ENCODE measurements at regions not wholly inside any gene's neighbourhood (a gene's known extent, or its start where the extent isn't known, plus 50 kb on each side); places are given as distances from the start of the nearest gene placed in this dataset.

GRCh38 chr7:32169228-32169627 is 99.0 kb upstream of the PDE1C start:
- DNase-seq (ENCODE audit: extremely low spot score, unreplicated experiment), result no peak
- H3K27ac Mint-ChIP-seq (ENCODE audit: unreplicated experiment), result no peak overlapping the region
- H3K9me3 Mint-ChIP-seq (ENCODE audit: unreplicated experiment), result no peaks in the 10 kb centered on the region
- no peak for TF ChIP-seq CTCF (IDR thresholded peaks at IDR 0.05)
- H3K4me1 Mint-ChIP-seq (ENCODE audit: unreplicated experiment), result peaks cover 17% of the 10 kb centered on the region
- no peaks in the 10 kb centered on the region for H3K27me3 Mint-ChIP-seq (ENCODE audit: unreplicated experiment)
- no peak overlapping the region for H3K4me3 Mint-ChIP-seq (ENCODE audit: unreplicated experiment)
- H3K36me3 Mint-ChIP-seq (ENCODE audit: unreplicated experiment), result no peaks in the 10 kb centered on the region

GRCh38 chr7:32167815-32168214 is 97.6 kb upstream of the PDE1C start:
- DNase-seq (ENCODE audit: extremely low spot score, unreplicated experiment), result no peak
- Mint-ChIP-seq H3K36me3 (ENCODE audit: unreplicated experiment) (no peaks in the 10 kb centered on the region), H3K9me3 (ENCODE audit: unreplicated experiment) (no peaks in the 10 kb centered on the region), H3K4me3 (ENCODE audit: unreplicated experiment) (no peak overlapping the region), H3K27me3 (ENCODE audit: unreplicated experiment) (no peaks in the 10 kb centered on the region), H3K4me1 (ENCODE audit: unreplicated experiment) (peaks cover 26% of the 10 kb centered on the region), H3K27ac (ENCODE audit: unreplicated experiment) (no peak overlapping the region)
- TF ChIP-seq CTCF (IDR thresholded peaks at IDR 0.05), result no peak

GRCh38 chr7:32167256-32167655 is 97.0 kb upstream of the PDE1C start:
- no peaks in the 10 kb centered on the region for H3K9me3 Mint-ChIP-seq (ENCODE audit: unreplicated experiment)
- H3K27ac Mint-ChIP-seq (ENCODE audit: unreplicated experiment), result no peak overlapping the region
- no peak for DNase-seq (ENCODE audit: extremely low spot score, unreplicated experiment)
- H3K4me1 Mint-ChIP-seq (ENCODE audit: unreplicated experiment), result peaks cover 31% of the 10 kb centered on the region
- no peak for TF ChIP-seq CTCF (IDR thresholded peaks at IDR 0.05)
- no peaks in the 10 kb centered on the region for H3K36me3 Mint-ChIP-seq (ENCODE audit: unreplicated experiment)
- no peaks in the 10 kb centered on the region for H3K27me3 Mint-ChIP-seq (ENCODE audit: unreplicated experiment)
- no peak overlapping the region for H3K4me3 Mint-ChIP-seq (ENCODE audit: unreplicated experiment)

GRCh38 chr7:32164341-32164996 is 94.3 kb upstream of the PDE1C start:
- H3K4me3 Mint-ChIP-seq (ENCODE audit: unreplicated experiment), result no peak overlapping the region
- H3K36me3 Mint-ChIP-seq (ENCODE audit: unreplicated experiment), result no peaks in the 10 kb centered on the region
- H3K27me3 Mint-ChIP-seq (ENCODE audit: unreplicated experiment), result no peaks in the 10 kb centered on the region
- TF ChIP-seq CTCF (IDR thresholded peaks at IDR 0.05), result peak; percentile 67
- H3K9me3 Mint-ChIP-seq (ENCODE audit: unreplicated experiment), result no peaks in the 10 kb centered on the region
- peak overlapping the region; percentile 78 for H3K27ac Mint-ChIP-seq (ENCODE audit: unreplicated experiment)
- no peak for DNase-seq (ENCODE audit: extremely low spot score, unreplicated experiment)
- H3K4me1 Mint-ChIP-seq (ENCODE audit: unreplicated experiment), result peaks cover 51% of the 10 kb centered on the region

- no peak for TF ChIP-seq CTCF (IDR thresholded peaks at IDR 0.05)
- Mint-ChIP-seq H3K27ac (ENCODE audit: unreplicated experiment) (peak overlapping the region; percentile 92), H3K9me3 (ENCODE audit: unreplicated experiment) (no peaks in the 10 kb centered on the region), H3K27me3 (ENCODE audit: unreplicated experiment) (no peaks in the 10 kb centered on the region), H3K36me3 (ENCODE audit: unreplicated experiment) (no peaks in the 10 kb centered on the region), H3K4me3 (ENCODE audit: unreplicated experiment) (no peak overlapping the region), H3K4me1 (ENCODE audit: unreplicated experiment) (peaks cover 56% of the 10 kb centered on the region)
- DNase-seq (ENCODE audit: extremely low spot score, unreplicated experiment), result no peak
These were observed 93.7 kb upstream of the PDE1C start for GRCh38 chr7:32163896-32164295.

All from osteocyte (in vitro differentiated cells).